HEK293T (cell line): ENCODE measurements at regions not wholly inside any gene's neighbourhood (a gene's known extent, or its start where the extent isn't known, plus 50 kb on each side); places are given as distances from the start of the nearest gene placed in this dataset.

Experiments
- CTCF ChIA-PET: fragments of 350-600 bp; formaldehyde crosslinking; extraction: SDS; loops from one replicate; lab custom pipeline; 2021; ENCODE audit warnings: antibody characterized with exemption, inconsistent platforms; lab: Yijun Ruan, JAX
- POLR2A ChIA-PET: fragments of 350-600 bp; formaldehyde crosslinking; extraction: SDS; loops from one replicate; lab custom pipeline; 2020; ENCODE audit warnings: antibody characterized with exemption, inconsistent platforms; lab: Yijun Ruan, JAX
- DNase-seq: peaks from one replicate; pipeline ENCODE4 v3.0.0; 2012; ENCODE audit warnings: mixed read lengths; ENCODE audit errors: extremely low spot score
- ARNT ChIP-seq: fragments of 450-650 bp; IDR thresholded peaks from 2 replicates; pipeline ENCODE4 v1.6.1; 2017; ENCODE audit warnings: mild to moderate bottlenecking
- BHLHE40 ChIP-seq: fragments of 450-650 bp; IDR thresholded peaks from 2 replicates; pipeline ENCODE4 v1.6.1; 2016; ENCODE audit warnings: mild to moderate bottlenecking, moderate library complexity, borderline replicate concordance
- CTBP1 ChIP-seq: fragments of 450-650 bp; IDR thresholded peaks from 2 replicates; pipeline ENCODE4 v1.6.1; 2016; ENCODE audit warnings: borderline replicate concordance
- ELF4 ChIP-seq: fragments of 450-650 bp; IDR thresholded peaks from 2 replicates; pipeline ENCODE4 v1.6.1; 2017; ENCODE audit warnings: antibody characterized with exemption
- FOXA1 ChIP-seq: fragments of 450-650 bp; IDR thresholded peaks from 2 replicates; pipeline ENCODE4 v1.6.1; 2016; ENCODE audit warnings: mild to moderate bottlenecking
- FOXK2 ChIP-seq: fragments of 450-650 bp; IDR thresholded peaks from 2 replicates; pipeline ENCODE4 v1.6.1; 2016; ENCODE audit warnings: mild to moderate bottlenecking
- FOXM1 ChIP-seq: fragments of 450-650 bp; IDR thresholded peaks from 2 replicates; pipeline ENCODE4 v1.6.1; 2017; ENCODE audit warnings: mild to moderate bottlenecking, borderline replicate concordance
- HDGF ChIP-seq: fragments of 450-650 bp; IDR thresholded peaks from 2 replicates; pipeline ENCODE4 v1.6.1; 2017; ENCODE audit warnings: antibody characterized with exemption, borderline replicate concordance
- L3MBTL2 ChIP-seq: fragments of 450-650 bp; conservative IDR thresholded peaks from 2 replicates; pipeline ENCODE4 v1.6.1; 2016; ENCODE audit warnings: mild to moderate bottlenecking
- LEF1 ChIP-seq: fragments of 450-650 bp; IDR thresholded peaks from 2 replicates; pipeline ENCODE4 v1.6.1; 2017; ENCODE audit warnings: mild to moderate bottlenecking, borderline replicate concordance
- NFRKB ChIP-seq: fragments of 450-650 bp; IDR thresholded peaks from 2 replicates; pipeline ENCODE4 v1.6.1; 2016; ENCODE audit warnings: mild to moderate bottlenecking, moderate library complexity
- PKNOX1 ChIP-seq: fragments of 450-650 bp; IDR thresholded peaks from 2 replicates; pipeline ENCODE4 v1.6.1; 2016
- SP1 ChIP-seq: fragments of 450-650 bp; IDR thresholded peaks from 2 replicates; pipeline ENCODE4 v1.6.1; 2017
- SUZ12 ChIP-seq: fragments of 450-650 bp; IDR thresholded peaks from 2 replicates; pipeline ENCODE4 v1.6.1; 2016; ENCODE audit warnings: mild to moderate bottlenecking
- TARDBP ChIP-seq: fragments of 450-650 bp; IDR thresholded peaks from 2 replicates; pipeline ENCODE4 v1.6.1; 2016
- ZNF384 ChIP-seq: fragments of 450-650 bp; IDR thresholded peaks from 2 replicates; pipeline ENCODE4 v1.6.1; 2016

- DNase-seq: no peak
- ChIA-PET CTCF (no interaction called here), POLR2A (no interaction called here)
- TF ChIP-seq FOXA1 (no peak), TARDBP (no peak), ELF4 (no peak), ZNF384 (no peak), CTBP1 (no peak), FOXK2 (no peak), SUZ12 (no peak), BHLHE40 (no peak), PKNOX1 (no peak), L3MBTL2 (no peak)
Observed at GRCh38 chr14:65303190-65303898, 109.2 kb upstream of the FUT8 start.

GRCh38 chr14:65303899-65304222 lies 108.7 kb upstream of the FUT8 start:
- DNase-seq: no peak
- no peak for TF ChIP-seq PKNOX1
- no peak for TF ChIP-seq HDGF
- TF ChIP-seq SP1: no peak
- no peak for TF ChIP-seq LEF1
- no peak for TF ChIP-seq FOXA1
- no peak for TF ChIP-seq ARNT
- TF ChIP-seq ELF4: no peak
- no peak for TF ChIP-seq FOXK2
- no peak for TF ChIP-seq CTBP1
- TF ChIP-seq ZNF384: no peak
- no peak for TF ChIP-seq L3MBTL2
- no peak for TF ChIP-seq TARDBP
- TF ChIP-seq BHLHE40: no peak
- no peak for TF ChIP-seq NFRKB
- CTCF ChIA-PET: no interaction called here
- POLR2A ChIA-PET: no interaction called here

GRCh38 chr14:65304239-65304638 lies 108.3 kb upstream of the FUT8 start:
- TF ChIP-seq SUZ12 (no peak), NFRKB (no peak), ARNT (no peak), LEF1 (no peak), BHLHE40 (no peak), SP1 (no peak), PKNOX1 (no peak), FOXA1 (no peak), CTBP1 (no peak), FOXK2 (no peak), TARDBP (no peak), ELF4 (no peak), FOXM1 (no peak)
- POLR2A ChIA-PET: no interaction called here
- no peak for DNase-seq
- CTCF ChIA-PET: no interaction called here

GRCh38 chr14:65304963-65305362 lies 107.6 kb upstream of the FUT8 start:
- ChIA-PET CTCF (no interaction called here), POLR2A (no interaction called here)
- DNase-seq: no peak
- TF ChIP-seq TARDBP (no peak), FOXK2 (no peak), CTBP1 (no peak), FOXA1 (no peak), SP1 (no peak), NFRKB (no peak), ARNT (no peak)

GRCh38 chr14:65308536-65308935 lies 104.0 kb upstream of the FUT8 start:
- TF ChIP-seq ZNF384: no peak
- DNase-seq: no peak
- CTCF ChIA-PET: no interaction called here
- POLR2A ChIA-PET: no interaction called here

- DNase-seq: no peak
- ChIA-PET POLR2A (no interaction called here), CTCF (interaction anchor here (0.7 kb wide), 2 partner anchors 11 to 106 kb away, joined by 3 read pairs; no protein-coding TSS in a partner anchor)
- TF ChIP-seq CTBP1 (no peak), PKNOX1 (no peak), TARDBP (no peak), FOXM1 (no peak), NFRKB (no peak), HDGF (no peak), BHLHE40 (no peak), FOXA1 (no peak), SUZ12 (no peak), FOXK2 (no peak), ZNF384 (no peak)
Observed at GRCh38 chr14:65310568-65310967, 102.0 kb upstream of the FUT8 start.
